GM12891 (cell line): ENCODE measurements at regions not wholly inside any gene's neighbourhood (a gene's known extent, or its start where the extent isn't known, plus 50 kb on each side); places are given as distances from the start of the nearest gene placed in this dataset.

ENCODE experiments used
- PAX5 ChIP-seq: IDR thresholded peaks from 2 replicates; pipeline ENCODE4 v1.6.1; 2011; ENCODE audit warnings: low read length, moderate library complexity, mild to moderate bottlenecking; ENCODE audit not compliant: insufficient read depth, severe bottlenecking
- POLR2A ChIP-seq: IDR thresholded peaks from 2 replicates; pipeline ENCODE4 v1.6.1; 2011; ENCODE audit warnings: low read depth, low read length, control low read depth
- POLR2AphosphoS5 ChIP-seq: IDR thresholded peaks from 2 replicates; pipeline ENCODE4 v1.6.1; 2011; ENCODE audit warnings: low read depth, low read length, control low read depth
- POU2F2 ChIP-seq: IDR thresholded peaks from 2 replicates; pipeline ENCODE4 v1.6.1; 2011; ENCODE audit warnings: low read depth, mild to moderate bottlenecking, control low read depth, low read length, moderate library complexity
- TAF1 ChIP-seq: IDR thresholded peaks from 2 replicates; pipeline ENCODE4 v1.6.1; 2011; ENCODE audit warnings: low read depth, low read length, control low read depth

- TF ChIP-seq POLR2AphosphoS5 (no peak), POLR2A (no peak), TAF1 (no peak), PAX5 (no peak), POU2F2 (no peak)
Observed at GRCh38 chr18:77651441-77651840, 401.8 kb downstream of the GALR1 start.
